Neural cell (in vitro differentiated cells): ENCODE measurements at regions not wholly inside any gene's neighbourhood (a gene's known extent, or its start where the extent isn't known, plus 50 kb on each side); places are given as distances from the start of the nearest gene placed in this dataset.

ENCODE experiments used
- CTCF ChIP-seq: fragments of 450-650 bp; IDR thresholded peaks from 2 replicates; pipeline ENCODE4 v1.5.1; 2014; ENCODE audit warnings: antibody characterized with exemption, mild to moderate bottlenecking, moderate library complexity; ENCODE audit not compliant: poor library complexity, severe bottlenecking
- POLR2AphosphoS5 ChIP-seq: IDR thresholded peaks from 2 replicates; pipeline ENCODE4 v1.6.1; 2012
- REST ChIP-seq: IDR thresholded peaks from 2 replicates; pipeline ENCODE4 v1.6.1; 2012; ENCODE audit warnings: borderline replicate concordance
- SMC3 ChIP-seq: fragments of 450-650 bp; conservative IDR thresholded peaks from 2 replicates; pipeline ENCODE4 v1.6.1; 2014; ENCODE audit warnings: antibody characterized with exemption, mild to moderate bottlenecking, moderate library complexity; ENCODE audit not compliant: poor library complexity

GRCh38 chr14:100435459-100435858 is 112.3 kb downstream of the SLC25A47 start:
- TF ChIP-seq CTCF, result no peak
- TF ChIP-seq POLR2AphosphoS5, result no peak
- TF ChIP-seq REST, result no peak
- no peak for TF ChIP-seq SMC3
